HepG2 (cell line): ENCODE measurements at regions not wholly inside any gene's neighbourhood (a gene's known extent, or its start where the extent isn't known, plus 50 kb on each side); places are given as distances from the start of the nearest gene placed in this dataset.
A peak's percentile ranks its signal among the peaks of the same experiment; 100 is the strongest.
"Not testable (repeated sequence)": the region's sequence is repeated elsewhere in the genome, so short reads cannot be mapped to it uniquely, and the experiment has no call there.

Source experiments
- ATAC-seq: fragments of 200-7000 bp; cut with Tn5 transposase; 3 replicates; pipeline ENCODE4 v1.9.1; 2020; ENCODE audit warnings: mild to moderate bottlenecking, moderate library complexity
- BruUV-seq: library from RNA; stranded (reverse); fragments of 400-500 nt; replicated peaks from 2 replicates; lab custom pipeline; 2021; lab: Mats Ljungman, UMichigan
- CTCF ChIA-PET: fragments of 300-600 bp; formaldehyde crosslinking; extraction: SDS; loops from one replicate; lab custom pipeline; 2021; ENCODE audit warnings: low total read pairs, inconsistent platforms, low intra/inter-chr PET ratio; lab: Yijun Ruan, JAX
- POLR2A ChIA-PET: fragments of 350-600 bp; sonication (Branson Sonifier 250); formaldehyde crosslinking; loops from one replicate; lab custom pipeline; 2020; ENCODE audit warnings: antibody characterized with exemption, inconsistent platforms; lab: Yijun Ruan, JAX
- DNase-seq: peaks from one replicate; pipeline ENCODE4 v3.0.0-alpha.2; 2015; ENCODE audit warnings: low spot score
- FAIRE-seq: peaks from 3 replicates; lab custom pipeline; 2011; peaks lifted over from hg19 to GRCh38; lab: Jason Lieb, UNC
- H2AFZ ChIP-seq: one replicate; pipeline ENCODE4 v1.6.1; 2011; ENCODE audit warnings: low read length, inconsistent platforms
- H3K27ac ChIP-seq: fragments of 300-600 bp; 3 replicates; pipeline ENCODE4 v1.8.0; 2011; ENCODE audit warnings: mixed run types, mild to moderate bottlenecking, mixed read lengths, low read length, inconsistent platforms; ENCODE audit not compliant: insufficient read depth; ENCODE audit errors: extremely low read length
- H3K27me3 ChIP-seq, 2 experiments: fragments of 200-600 bp in 1 of 2; 2 replicates in 1 of 2; 3 replicates in 1 of 2; pipeline versions ENCODE4 v1.6.0 to v1.8.0; 2011; ENCODE audit warnings: low read length in 2 of 2, mild to moderate bottlenecking in 2 of 2, moderate library complexity in 2 of 2, inconsistent platforms in 1 of 2; ENCODE audit not compliant: insufficient read depth in 2 of 2, control insufficient read depth in 1 of 2
- H3K36me3 ChIP-seq, 2 experiments: fragments of 200-600 bp in 1 of 2; replicated peaks in 1 of 2; 2 replicates in 1 of 2; 3 replicates in 1 of 2; pipeline versions ENCODE4 v1.5.1 to v1.8.0; 2011; ENCODE audit warnings: low read length in 2 of 2, inconsistent platforms in 1 of 2; ENCODE audit not compliant: insufficient read depth in 2 of 2, control insufficient read depth in 1 of 2
- H3K4me1 ChIP-seq: 2 replicates; pipeline ENCODE4 v1.5.1; 2012; ENCODE audit warnings: low read length, inconsistent platforms; ENCODE audit not compliant: insufficient read depth
- H3K4me2 ChIP-seq: 2 replicates; pipeline ENCODE4 v1.6.0; 2011; ENCODE audit warnings: low read depth, low read length, inconsistent platforms
- H3K4me3 ChIP-seq, 3 experiments: fragments of 200-600 bp in 1 of 3; sonication (generic), shearing (Covaris generic) in 1 of 3; replicated peaks in 1 of 3; 2 replicates each; pipeline ENCODE4 v1.5.1; 2011 to 2016; ENCODE audit warnings: low read length in 3 of 3, inconsistent platforms in 2 of 3, low read depth in 2 of 3, mild to moderate bottlenecking in 2 of 3, control low read depth in 1 of 3, mixed read lengths in 1 of 3; ENCODE audit not compliant: insufficient read depth in 1 of 3
- H3K79me2 ChIP-seq: one replicate; pipeline ENCODE4 v1.6.1; 2011; ENCODE audit warnings: low read length, inconsistent platforms; ENCODE audit not compliant: insufficient read depth
- H3K9ac ChIP-seq: 2 replicates; pipeline ENCODE4 v1.6.0; 2011; ENCODE audit warnings: mild to moderate bottlenecking, low read depth, low read length, inconsistent platforms; ENCODE audit not compliant: insufficient read depth
- H3K9me3 ChIP-seq: 2 replicates; pipeline ENCODE4 v1.5.1; 2012; ENCODE audit warnings: mild to moderate bottlenecking, low read length
- H4K20me1 ChIP-seq: 2 replicates; pipeline ENCODE4 v1.6.0; 2011; ENCODE audit warnings: inconsistent platforms, mild to moderate bottlenecking, low read length, moderate library complexity; ENCODE audit not compliant: insufficient read depth
- HDAC2 ChIP-seq: sonication (generic); formaldehyde crosslinking; IDR thresholded peaks from 2 replicates; pipeline ENCODE4 v1.4.0; 2020; ENCODE audit warnings: missing genetic modification reagents
- MIXL1 ChIP-seq: IDR thresholded peaks from 2 replicates; pipeline ENCODE4 v1.6.1; 2016
- MNT ChIP-seq: fragments of 450-650 bp; IDR thresholded peaks from 2 replicates; pipeline ENCODE4 v1.6.1; 2016
- MYC ChIP-seq: sonication (generic); formaldehyde crosslinking; IDR thresholded peaks from 2 replicates; pipeline ENCODE4 v1.9.0; 2021; ENCODE audit warnings: missing genetic modification reagents, borderline replicate concordance
- NR2F1 ChIP-seq, 2 experiments: fragments of 450-650 bp in 1 of 2; formaldehyde crosslinking in 1 of 2; IDR thresholded peaks; 2 replicates each; pipeline versions ENCODE4 v1.5.0 to v1.6.1; 2016 to 2020; ENCODE audit warnings: mild to moderate bottlenecking in 1 of 2, missing compliant biosample characterization in 1 of 2, missing genetic modification reagents in 1 of 2, moderate library complexity in 1 of 2
- PITX1 ChIP-seq: sonication (generic); formaldehyde crosslinking; IDR thresholded peaks from 2 replicates; pipeline ENCODE4 v1.5.1; 2020; ENCODE audit warnings: mild to moderate bottlenecking, missing genetic modification reagents
- RAD51 ChIP-seq: fragments of 450-650 bp; IDR thresholded peaks from 2 replicates; pipeline ENCODE4 v1.6.1; 2016; ENCODE audit warnings: borderline replicate concordance
- SAP130 ChIP-seq: IDR thresholded peaks from 2 replicates; pipeline ENCODE4 v1.6.1; 2016; ENCODE audit warnings: low read depth
- SOX6 ChIP-seq, 2 experiments: fragments of 450-650 bp in 1 of 2; sonication (generic) in 1 of 2; formaldehyde crosslinking in 1 of 2; IDR thresholded peaks; 2 replicates each; pipeline versions ENCODE4 v1.4.0 to v1.6.1; 2017 to 2020; ENCODE audit warnings: antibody characterized with exemption in 1 of 2, mild to moderate bottlenecking in 1 of 2, missing genetic modification reagents in 1 of 2
- STAG1 ChIP-seq: sonication (generic); formaldehyde crosslinking; IDR thresholded peaks from 2 replicates; pipeline ENCODE4 v1.4.0; 2020; ENCODE audit warnings: missing genetic modification reagents
- ZNF644 ChIP-seq: IDR thresholded peaks from 2 replicates; pipeline ENCODE4 v1.6.1; 2016; ENCODE audit warnings: low read depth
- ZNF652 ChIP-seq: IDR thresholded peaks from 2 replicates; pipeline ENCODE4 v1.6.1; 2016; ENCODE audit warnings: low read depth, borderline replicate concordance
- WGBS: methylation state at CpG from one replicate; pipeline ENCODE4 v1.1.6; 2017; ENCODE audit warnings: low lambda C conversion rate; 5-methylcytosine and 5-hydroxymethylcytosine counted together
- in situ Hi-C: cut with HindIII; loops from 2 replicates; pipeline ENCODE4 v1.10.0; 2017; ENCODE audit warnings: low pct_unique_long_range_greater_than_20kb; ENCODE audit not compliant: extremely low pct_ligation_motif_present
- intact Hi-C: fragments of 100-400 bp; cut with micrococcal nuclease; formaldehyde crosslinking; loops from one replicate; pipeline ENCODE4 v1.10.0; 2022; ENCODE audit not compliant: unreplicated experiment
- TF ChIP-seq, protein P1 (sequence below), 2 experiments: sonication (generic) in 1 of 2; formaldehyde crosslinking in 1 of 2; IDR thresholded peaks; 2 replicates each; pipeline versions ENCODE4 v1.5.1 to v1.6.1; 2011 to 2020; ENCODE audit warnings: borderline replicate concordance in 1 of 2, low read depth in 1 of 2, low read length in 1 of 2, mild to moderate bottlenecking in 1 of 2, missing genetic modification reagents in 1 of 2, moderate library complexity in 1 of 2
- TF ChIP-seq, protein P2 (sequence below): sonication (generic); formaldehyde crosslinking; IDR thresholded peaks from 2 replicates; pipeline ENCODE4 v1.5.0; 2020; ENCODE audit warnings: mild to moderate bottlenecking, missing genetic modification reagents, moderate library complexity
- TF ChIP-seq, protein P3 (sequence below): IDR thresholded peaks from 2 replicates; pipeline ENCODE4 v1.4.0; 2020; ENCODE audit warnings: mild to moderate bottlenecking, missing genetic modification reagents

- in situ Hi-C loops; H3K4me3 ChIP-seq; CTCF ChIA-PET; H3K9me3 ChIP-seq; POLR2A ChIA-PET; H3K4me2 ChIP-seq; H3K27me3 ChIP-seq; H3K36me3 ChIP-seq; intact Hi-C loops; H3K9ac ChIP-seq; H3K27ac ChIP-seq; H3K4me1 ChIP-seq; FAIRE-seq; H4K20me1 ChIP-seq; H2AFZ ChIP-seq; H3K79me2 ChIP-seq; BruUV-seq; ATAC-seq; TF ChIP-seq SOX6 (IDR thresholded peaks at IDR 0.05): not testable (repeated sequence)
- peak; percentile 30 for DNase-seq
- under 1% methylated on average over 7 of the region's 7 CpGs for WGBS
- TF ChIP-seq SAP130 (CRISPR knock-in tag) (0 out of 2 replicates have a peak, but pooled peaks have one; percentile 32), PITX1 (CRISPR knock-in tag) (peak; percentile 63; the same call in 1 of the 2 replicates), STAG1 (CRISPR knock-in tag) (peak; percentile 46), MIXL1 (CRISPR knock-in tag) (peak; percentile 45; the same call in 1 of the 2 replicates), MNT (peak; percentile 67), ZNF644 (CRISPR knock-in tag) (0 out of 2 replicates have a peak, but pooled peaks have one; percentile 27), RAD51 (peak; percentile 18; the same call in 1 of the 2 replicates), ZNF652 (CRISPR knock-in tag) (peak; percentile 92), HDAC2 (CRISPR knock-in tag) (0 out of 2 replicates have a peak, but pooled peaks have one; percentile 25), MYC (CRISPR knock-in tag) (0 out of 2 replicates have a peak, but pooled peaks have one; percentile 25), SOX6 (CRISPR knock-in tag; IDR thresholded peaks at IDR 0.05) (0 out of 2 replicates have a peak, but pooled peaks have one; percentile 16), NR2F1 (CRISPR knock-in tag; IDR thresholded peaks at IDR 0.05) (peak in 1 of 2 experiments; percentile 63; a peak in 1 of 4 replicates)
- TF ChIP-seq, protein P1, sequence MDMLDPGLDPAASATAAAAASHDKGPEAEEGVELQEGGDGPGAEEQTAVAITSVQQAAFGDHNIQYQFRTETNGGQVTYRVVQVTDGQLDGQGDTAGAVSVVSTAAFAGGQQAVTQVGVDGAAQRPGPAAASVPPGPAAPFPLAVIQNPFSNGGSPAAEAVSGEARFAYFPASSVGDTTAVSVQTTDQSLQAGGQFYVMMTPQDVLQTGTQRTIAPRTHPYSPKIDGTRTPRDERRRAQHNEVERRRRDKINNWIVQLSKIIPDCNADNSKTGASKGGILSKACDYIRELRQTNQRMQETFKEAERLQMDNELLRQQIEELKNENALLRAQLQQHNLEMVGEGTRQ (IDR thresholded peaks at IDR 0.05; ENCODE audit: low read depth, low read length): not testable (repeated sequence)
- TF ChIP-seq, protein P1 (CRISPR knock-in tag; IDR thresholded peaks at IDR 0.05; ENCODE audit: borderline replicate concordance): 0 out of 2 replicates have a peak, but pooled peaks have one; percentile 21
- TF ChIP-seq, protein P2, sequence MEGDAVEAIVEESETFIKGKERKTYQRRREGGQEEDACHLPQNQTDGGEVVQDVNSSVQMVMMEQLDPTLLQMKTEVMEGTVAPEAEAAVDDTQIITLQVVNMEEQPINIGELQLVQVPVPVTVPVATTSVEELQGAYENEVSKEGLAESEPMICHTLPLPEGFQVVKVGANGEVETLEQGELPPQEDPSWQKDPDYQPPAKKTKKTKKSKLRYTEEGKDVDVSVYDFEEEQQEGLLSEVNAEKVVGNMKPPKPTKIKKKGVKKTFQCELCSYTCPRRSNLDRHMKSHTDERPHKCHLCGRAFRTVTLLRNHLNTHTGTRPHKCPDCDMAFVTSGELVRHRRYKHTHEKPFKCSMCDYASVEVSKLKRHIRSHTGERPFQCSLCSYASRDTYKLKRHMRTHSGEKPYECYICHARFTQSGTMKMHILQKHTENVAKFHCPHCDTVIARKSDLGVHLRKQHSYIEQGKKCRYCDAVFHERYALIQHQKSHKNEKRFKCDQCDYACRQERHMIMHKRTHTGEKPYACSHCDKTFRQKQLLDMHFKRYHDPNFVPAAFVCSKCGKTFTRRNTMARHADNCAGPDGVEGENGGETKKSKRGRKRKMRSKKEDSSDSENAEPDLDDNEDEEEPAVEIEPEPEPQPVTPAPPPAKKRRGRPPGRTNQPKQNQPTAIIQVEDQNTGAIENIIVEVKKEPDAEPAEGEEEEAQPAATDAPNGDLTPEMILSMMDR (CRISPR knock-in tag): peak; percentile 47
- TF ChIP-seq, protein P3, sequence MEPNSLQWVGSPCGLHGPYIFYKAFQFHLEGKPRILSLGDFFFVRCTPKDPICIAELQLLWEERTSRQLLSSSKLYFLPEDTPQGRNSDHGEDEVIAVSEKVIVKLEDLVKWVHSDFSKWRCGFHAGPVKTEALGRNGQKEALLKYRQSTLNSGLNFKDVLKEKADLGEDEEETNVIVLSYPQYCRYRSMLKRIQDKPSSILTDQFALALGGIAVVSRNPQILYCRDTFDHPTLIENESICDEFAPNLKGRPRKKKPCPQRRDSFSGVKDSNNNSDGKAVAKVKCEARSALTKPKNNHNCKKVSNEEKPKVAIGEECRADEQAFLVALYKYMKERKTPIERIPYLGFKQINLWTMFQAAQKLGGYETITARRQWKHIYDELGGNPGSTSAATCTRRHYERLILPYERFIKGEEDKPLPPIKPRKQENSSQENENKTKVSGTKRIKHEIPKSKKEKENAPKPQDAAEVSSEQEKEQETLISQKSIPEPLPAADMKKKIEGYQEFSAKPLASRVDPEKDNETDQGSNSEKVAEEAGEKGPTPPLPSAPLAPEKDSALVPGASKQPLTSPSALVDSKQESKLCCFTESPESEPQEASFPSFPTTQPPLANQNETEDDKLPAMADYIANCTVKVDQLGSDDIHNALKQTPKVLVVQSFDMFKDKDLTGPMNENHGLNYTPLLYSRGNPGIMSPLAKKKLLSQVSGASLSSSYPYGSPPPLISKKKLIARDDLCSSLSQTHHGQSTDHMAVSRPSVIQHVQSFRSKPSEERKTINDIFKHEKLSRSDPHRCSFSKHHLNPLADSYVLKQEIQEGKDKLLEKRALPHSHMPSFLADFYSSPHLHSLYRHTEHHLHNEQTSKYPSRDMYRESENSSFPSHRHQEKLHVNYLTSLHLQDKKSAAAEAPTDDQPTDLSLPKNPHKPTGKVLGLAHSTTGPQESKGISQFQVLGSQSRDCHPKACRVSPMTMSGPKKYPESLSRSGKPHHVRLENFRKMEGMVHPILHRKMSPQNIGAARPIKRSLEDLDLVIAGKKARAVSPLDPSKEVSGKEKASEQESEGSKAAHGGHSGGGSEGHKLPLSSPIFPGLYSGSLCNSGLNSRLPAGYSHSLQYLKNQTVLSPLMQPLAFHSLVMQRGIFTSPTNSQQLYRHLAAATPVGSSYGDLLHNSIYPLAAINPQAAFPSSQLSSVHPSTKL (CRISPR knock-in tag): peak; percentile 51; the same call in 1 of the 2 replicates
Measured at GRCh38 chr20:5453745-5454144, 137.0 kb upstream of the PROKR2 start.
